SK-N-SH treated with all-trans-retinoic acid at 6 μM for 48 hours (cell line): ENCODE measurements at regions not wholly inside any gene's neighbourhood (a gene's known extent, or its start where the extent isn't known, plus 50 kb on each side); places are given as distances from the start of the nearest gene placed in this dataset.
A peak's percentile ranks its signal among the peaks of the same experiment; 100 is the strongest.
"Not testable (repeated sequence)": the region's sequence is repeated elsewhere in the genome, so short reads cannot be mapped to it uniquely, and the experiment has no call there.

Source experiments
- ATAC-seq: fragments of 200-7000 bp; cut with Tn5 transposase; 3 replicates; pipeline ENCODE4 v1.9.1; 2020; ENCODE audit warnings: mild to moderate bottlenecking, moderate library complexity
- ARNTL ChIP-seq: fragments of 450-650 bp; formaldehyde crosslinking; IDR thresholded peaks from 2 replicates; pipeline ENCODE4 v1.5.0; 2020; ENCODE audit warnings: low read depth, mild to moderate bottlenecking, moderate library complexity, borderline replicate concordance
- BACH2 ChIP-seq: fragments of 250-450 bp; sonication (Bioruptor Pico); IDR thresholded peaks from 2 replicates; pipeline ENCODE4 v1.9.0; 2021; ENCODE audit warnings: mild to moderate bottlenecking, borderline replicate concordance
- CSDC2 ChIP-seq: fragments of 250-450 bp; sonication (Bioruptor Pico); IDR thresholded peaks from 2 replicates; pipeline ENCODE4 v1.5.0; 2020; ENCODE audit warnings: mild to moderate bottlenecking, moderate library complexity
- CSRNP3 ChIP-seq: fragments of 250-450 bp; sonication (Bioruptor Pico); IDR thresholded peaks from 2 replicates; pipeline ENCODE4 v1.5.1; 2021; ENCODE audit warnings: mild to moderate bottlenecking, moderate library complexity
- ESRRG ChIP-seq: fragments of 250-450 bp; sonication (Bioruptor Pico); IDR thresholded peaks from 2 replicates; pipeline ENCODE4 v1.6.1; 2021; ENCODE audit warnings: mild to moderate bottlenecking
- GLIS3 ChIP-seq: fragments of 250-450 bp; sonication (Bioruptor Pico); IDR thresholded peaks from 2 replicates; pipeline ENCODE4 v1.5.0; 2020; ENCODE audit warnings: mild to moderate bottlenecking, moderate library complexity
- ISL1 ChIP-seq: fragments of 250-450 bp; sonication (Bioruptor Pico); IDR thresholded peaks from 2 replicates; pipeline ENCODE4 v2.1.2; 2022; ENCODE audit warnings: mild to moderate bottlenecking, moderate library complexity
- OSR1 ChIP-seq: fragments of 250-450 bp; sonication (Bioruptor Pico); IDR thresholded peaks from 2 replicates; pipeline ENCODE4 v1.8.0; 2022; ENCODE audit warnings: moderate library complexity, mild to moderate bottlenecking, inconsistent platforms
- PATZ1 ChIP-seq: fragments of 250-450 bp; sonication (Bioruptor Pico); IDR thresholded peaks from 2 replicates; pipeline ENCODE4 v1.8.0; 2020; ENCODE audit warnings: mild to moderate bottlenecking, moderate library complexity, borderline replicate concordance
- POU6F1 ChIP-seq: fragments of 250-450 bp; sonication (Bioruptor Pico); IDR thresholded peaks from 2 replicates; pipeline ENCODE4 v1.8.0; 2021; ENCODE audit warnings: low read depth, mild to moderate bottlenecking, moderate library complexity, borderline replicate concordance
- PPARA ChIP-seq: fragments of 250-450 bp; sonication (Bioruptor Pico); IDR thresholded peaks from 2 replicates; pipeline ENCODE4 v1.5.0; 2020; ENCODE audit warnings: mild to moderate bottlenecking, borderline replicate concordance
- RARB ChIP-seq: fragments of 250-450 bp; sonication (Bioruptor Pico); IDR thresholded peaks from 2 replicates; pipeline ENCODE4 v1.8.0; 2021; ENCODE audit warnings: mild to moderate bottlenecking, moderate library complexity
- SNAI2 ChIP-seq: fragments of 250-450 bp; sonication (Bioruptor Pico); IDR thresholded peaks from 2 replicates; pipeline ENCODE4 v1.5.0; 2020; ENCODE audit warnings: mild to moderate bottlenecking, moderate library complexity
- TCF4 ChIP-seq: fragments of 250-450 bp; sonication (Bioruptor Pico); IDR thresholded peaks from 2 replicates; pipeline ENCODE4 v1.8.0; 2021; ENCODE audit warnings: mild to moderate bottlenecking, moderate library complexity, borderline replicate concordance
- TSHZ2 ChIP-seq: fragments of 250-450 bp; sonication (Bioruptor Pico); IDR thresholded peaks from 2 replicates; pipeline ENCODE4 v1.5.0; 2020; ENCODE audit warnings: mild to moderate bottlenecking, moderate library complexity
- ZC3H10 ChIP-seq: fragments of 250-450 bp; sonication (Bioruptor Pico); IDR thresholded peaks from 2 replicates; pipeline ENCODE4 v1.5.1; 2021; ENCODE audit warnings: mild to moderate bottlenecking, moderate library complexity
- ZFP3 ChIP-seq: fragments of 250-450 bp; sonication (Bioruptor Pico); IDR thresholded peaks from 2 replicates; pipeline ENCODE4 v1.5.0; 2020; ENCODE audit warnings: mild to moderate bottlenecking, moderate library complexity
- ZFP30 ChIP-seq: fragments of 450-650 bp; formaldehyde crosslinking; IDR thresholded peaks from 2 replicates; pipeline ENCODE4 v1.5.0; 2022; ENCODE audit warnings: mild to moderate bottlenecking, moderate library complexity
- ZNF565 ChIP-seq: fragments of 450-650 bp; formaldehyde crosslinking; conservative IDR thresholded peaks from 2 replicates; pipeline ENCODE4 v1.5.0; 2020; ENCODE audit warnings: low read depth, mild to moderate bottlenecking, moderate library complexity
- ZNF70 ChIP-seq: fragments of 450-650 bp; formaldehyde crosslinking; IDR thresholded peaks from 2 replicates; pipeline ENCODE4 v1.5.0; 2020; ENCODE audit warnings: mild to moderate bottlenecking, moderate library complexity

- TF ChIP-seq CSRNP3 (no peak), ESRRG (no peak), ZFP30 (CRISPR knock-in tag) (no peak)
Observed at GRCh38 chr5:57072218-57072892, 101.5 kb upstream of the GPBP1 start (continued).

GRCh38 chr5:57082441-57083067 is 91.3 kb upstream of the GPBP1 start:
- TF ChIP-seq ZNF565 (CRISPR knock-in tag) (no peak), RARB (CRISPR knock-in tag) (no peak), ISL1 (CRISPR knock-in tag) (no peak), ZNF70 (CRISPR knock-in tag) (no peak), ZFP3 (CRISPR knock-in tag) (no peak), CSDC2 (CRISPR knock-in tag) (no peak), CSRNP3 (no peak), GLIS3 (CRISPR knock-in tag) (no peak), PPARA (CRISPR knock-in tag) (no peak), POU6F1 (CRISPR knock-in tag) (no peak), TSHZ2 (no peak), ZC3H10 (no peak), PATZ1 (CRISPR knock-in tag) (no peak), OSR1 (CRISPR knock-in tag) (no peak), ZFP30 (CRISPR knock-in tag) (no peak), BACH2 (CRISPR knock-in tag) (no peak), ESRRG (no peak), ARNTL (CRISPR knock-in tag) (no peak), TCF4 (CRISPR knock-in tag) (no peak)
- peak; percentile 51; the same call in 1 of the 3 replicates for ATAC-seq

GRCh38 chr5:57085306-57086081 is 88.4 kb upstream of the GPBP1 start:
- TF ChIP-seq ESRRG = no peak
- no peak for TF ChIP-seq CSDC2 (CRISPR knock-in tag)
- no peak for TF ChIP-seq ISL1 (CRISPR knock-in tag)
- TF ChIP-seq GLIS3 (CRISPR knock-in tag) = no peak
- no peak for TF ChIP-seq ZNF70 (CRISPR knock-in tag)
- TF ChIP-seq SNAI2 (CRISPR knock-in tag) = no peak
- TF ChIP-seq RARB (CRISPR knock-in tag) = no peak
- no peak for TF ChIP-seq ZNF565 (CRISPR knock-in tag)
- TF ChIP-seq ZFP3 (CRISPR knock-in tag) = no peak
- no peak for TF ChIP-seq POU6F1 (CRISPR knock-in tag)
- ATAC-seq = no peak

GRCh38 chr5:57087947-57088346 is 85.9 kb upstream of the GPBP1 start:
- not testable (repeated sequence) for ATAC-seq
